ENCODE measurements at regions not wholly inside any gene's neighbourhood (a gene's known extent, or its start where the extent isn't known, plus 50 kb on each side); places are given as distances from the start of the nearest gene placed in this dataset.

DNA sequence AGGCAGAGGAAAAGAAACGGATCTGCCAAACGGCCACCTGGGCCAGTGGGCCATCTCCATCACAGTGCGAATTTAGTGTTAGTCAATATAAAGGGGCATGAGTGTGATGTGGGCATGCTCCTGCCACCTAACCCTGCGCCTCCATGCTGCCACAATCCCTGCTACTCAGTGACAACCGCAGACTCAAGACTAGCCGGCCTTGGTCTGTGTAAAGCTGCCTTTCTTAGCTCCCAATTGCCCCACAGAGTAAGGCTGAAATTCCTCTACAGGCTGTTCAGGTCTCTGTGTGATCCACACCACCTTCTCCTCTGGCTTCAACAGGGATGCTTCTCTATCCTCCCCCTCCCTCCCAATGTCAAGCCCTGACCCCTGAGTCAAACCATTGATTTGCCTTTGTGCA lies 269.7 kb downstream of the XXYLT1 start:
- FAIRE-seq (no peak), DNase-seq (ENCODE audit: extremely low spot score, insufficient read length, low read depth) (no peak)

DNA sequence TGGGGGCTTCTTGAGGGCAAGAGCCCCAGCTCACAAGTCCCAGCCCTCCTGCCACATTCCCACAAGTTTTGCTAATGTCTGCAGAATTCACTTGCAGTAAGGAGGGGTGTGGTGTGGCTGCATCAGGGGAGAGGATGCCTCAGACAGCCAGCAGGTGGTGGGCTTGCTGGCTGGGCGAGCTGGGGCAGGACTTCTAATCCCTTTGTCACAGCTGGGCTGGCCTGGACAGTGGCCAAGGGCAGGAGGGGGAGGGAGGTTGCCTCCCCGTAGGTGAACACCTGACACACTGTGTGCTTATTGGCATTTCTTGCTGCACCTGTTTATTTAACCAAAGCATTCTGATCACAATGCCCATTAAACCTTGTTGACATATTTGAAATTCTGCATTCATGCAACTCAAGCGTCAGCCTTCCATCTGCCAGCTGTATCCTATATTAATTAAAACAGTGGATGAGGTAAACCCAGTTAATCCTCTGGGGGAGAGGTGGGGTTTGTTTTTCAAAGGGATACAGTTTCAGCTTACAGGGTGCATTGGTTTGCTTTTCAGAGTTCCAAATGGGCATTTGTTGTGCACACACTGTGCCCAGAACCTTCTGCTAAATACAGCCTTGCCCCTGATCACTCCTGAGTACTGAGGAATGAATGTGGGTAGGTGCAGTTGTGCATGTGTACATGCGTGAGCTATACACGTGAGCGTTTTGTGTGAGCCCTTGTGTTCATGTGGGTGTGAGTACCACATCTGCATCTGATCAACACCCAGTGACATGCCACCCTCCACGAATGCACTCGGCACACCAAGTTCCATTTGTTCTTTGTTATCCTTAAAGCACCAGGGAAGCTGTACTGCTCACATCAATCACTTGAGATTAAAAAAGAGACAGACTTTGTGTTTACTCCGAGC lies 268.7 kb downstream of the XXYLT1 start:
- FAIRE-seq (peak; percentile 50), DNase-seq (ENCODE audit: extremely low spot score, insufficient read length, low read depth) (peak; percentile 35)

DNA sequence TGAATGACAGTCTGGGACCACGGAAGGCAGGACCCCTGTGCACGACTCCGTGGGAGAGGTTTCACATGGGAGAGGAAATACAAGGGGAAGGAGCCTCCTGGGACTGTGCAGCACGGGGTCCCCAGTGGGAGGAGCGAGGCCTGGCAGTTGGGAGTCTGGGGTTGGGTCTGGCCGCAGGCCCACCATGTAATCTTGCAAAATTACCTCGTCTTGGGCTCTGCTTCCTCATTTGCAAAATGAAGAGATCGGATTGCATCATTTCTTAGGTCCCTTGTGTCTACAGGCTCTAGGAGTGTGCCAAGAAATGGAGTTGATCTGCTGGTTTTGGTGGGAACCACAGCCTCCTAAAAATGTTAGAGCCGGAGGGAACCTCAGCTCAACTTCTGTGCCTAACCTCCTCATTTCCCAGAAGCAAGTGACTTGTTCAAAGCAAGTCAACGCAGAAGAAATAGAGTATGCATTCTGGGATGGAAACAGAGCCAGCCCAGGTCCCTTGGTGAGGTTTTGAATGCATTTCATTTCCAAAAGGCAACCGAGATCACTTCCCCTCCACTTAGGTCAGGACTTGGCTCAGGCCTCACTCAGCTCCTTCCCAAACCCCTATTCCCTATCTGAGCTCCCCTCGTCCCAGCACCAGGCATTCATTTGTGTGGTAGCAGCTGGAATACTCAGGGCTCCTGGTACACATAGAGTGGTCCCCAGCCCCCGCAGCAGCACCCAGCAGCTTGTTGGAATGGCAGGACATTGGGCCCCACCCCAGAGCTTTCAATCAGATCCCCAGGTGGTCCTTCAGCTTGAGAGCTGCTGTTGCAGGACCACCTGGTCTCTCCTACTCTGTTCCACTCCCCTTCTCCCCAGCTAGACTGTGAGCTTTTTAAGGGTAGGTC lies 267.7 kb downstream of the XXYLT1 start:
- no peak for DNase-seq (ENCODE audit: extremely low spot score, insufficient read length, low read depth)
- no peak for FAIRE-seq

DNA sequence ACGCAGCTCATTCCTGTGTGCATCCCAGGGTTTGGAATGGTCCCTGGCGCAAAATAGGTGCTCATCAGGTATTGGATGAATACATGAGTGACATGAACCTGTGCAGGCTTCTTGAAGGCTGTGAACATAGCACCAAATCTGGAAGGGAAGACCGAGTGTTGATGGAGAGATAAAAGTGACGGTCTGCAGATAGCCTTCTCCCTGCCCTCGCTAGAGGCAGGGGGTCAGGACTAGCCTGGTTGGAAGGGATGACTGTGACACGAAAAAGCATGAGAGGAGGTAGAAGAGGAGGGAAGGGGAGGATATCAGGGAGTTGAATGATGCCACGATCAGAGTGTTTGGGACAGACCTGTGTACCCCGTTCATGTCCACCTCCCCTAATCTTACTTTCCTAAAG lies 267.1 kb downstream of the XXYLT1 start:
- no peak for DNase-seq (ENCODE audit: extremely low spot score, insufficient read length, low read depth)
- FAIRE-seq = no peak

DNA sequence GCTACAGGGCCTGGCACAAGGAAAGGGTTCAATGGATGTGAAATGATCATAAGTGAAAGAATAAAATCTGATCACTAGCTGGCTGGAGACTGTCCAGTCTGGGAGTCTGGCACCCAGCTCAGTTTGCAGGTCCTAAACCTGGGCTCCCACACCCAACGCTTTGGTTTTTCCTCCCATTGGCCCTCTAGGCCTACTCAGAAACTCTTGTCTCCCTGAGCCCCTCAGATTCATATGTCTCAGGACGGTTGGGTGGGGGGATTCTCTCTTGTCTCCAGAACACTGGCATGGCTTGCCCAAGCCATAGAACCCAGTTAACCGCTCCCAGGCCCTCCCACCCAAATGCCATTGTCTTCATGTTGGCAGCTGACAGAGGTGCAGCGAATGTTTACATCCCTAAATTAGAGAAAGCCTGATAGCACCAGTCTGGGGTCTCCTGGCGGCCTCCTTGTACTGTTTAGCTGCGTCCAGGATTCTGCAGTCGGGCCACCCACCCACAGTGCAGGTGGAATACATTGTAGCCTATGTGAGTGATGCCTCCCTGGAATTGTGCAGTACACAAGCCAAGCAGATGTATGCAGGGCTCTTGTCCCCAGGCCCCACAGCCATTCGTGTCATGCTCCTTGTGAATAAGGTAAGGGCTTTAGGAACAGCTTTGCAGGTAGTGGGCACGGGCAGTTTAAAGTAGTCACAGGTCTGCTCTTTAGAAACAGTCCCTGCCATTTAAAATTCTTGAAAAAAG lies 266.3 kb downstream of the XXYLT1 start:
- no peak for DNase-seq (ENCODE audit: extremely low spot score, insufficient read length, low read depth)
- FAIRE-seq = no peak

DNA sequence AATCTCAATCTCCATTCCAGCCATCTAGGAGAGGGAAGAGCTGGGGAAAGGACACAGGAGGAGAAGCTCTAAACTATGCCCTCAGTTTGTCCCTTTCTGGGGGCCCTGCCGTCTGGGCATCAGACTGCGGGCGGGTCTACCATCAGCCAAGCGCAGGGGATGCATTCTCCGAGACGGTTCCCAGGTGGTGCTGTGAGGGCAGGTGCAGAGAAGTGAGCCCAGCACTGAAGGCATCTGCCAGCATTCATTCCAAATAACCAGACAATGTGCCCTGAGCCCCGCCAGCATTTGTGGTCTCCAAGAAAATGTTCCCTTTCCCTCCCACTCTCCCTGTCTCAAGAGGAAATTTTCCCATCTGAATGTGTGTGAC lies 265.7 kb downstream of the XXYLT1 start:
- DNase-seq (ENCODE audit: extremely low spot score, insufficient read length, low read depth) (no peak), FAIRE-seq (no peak)

DNA sequence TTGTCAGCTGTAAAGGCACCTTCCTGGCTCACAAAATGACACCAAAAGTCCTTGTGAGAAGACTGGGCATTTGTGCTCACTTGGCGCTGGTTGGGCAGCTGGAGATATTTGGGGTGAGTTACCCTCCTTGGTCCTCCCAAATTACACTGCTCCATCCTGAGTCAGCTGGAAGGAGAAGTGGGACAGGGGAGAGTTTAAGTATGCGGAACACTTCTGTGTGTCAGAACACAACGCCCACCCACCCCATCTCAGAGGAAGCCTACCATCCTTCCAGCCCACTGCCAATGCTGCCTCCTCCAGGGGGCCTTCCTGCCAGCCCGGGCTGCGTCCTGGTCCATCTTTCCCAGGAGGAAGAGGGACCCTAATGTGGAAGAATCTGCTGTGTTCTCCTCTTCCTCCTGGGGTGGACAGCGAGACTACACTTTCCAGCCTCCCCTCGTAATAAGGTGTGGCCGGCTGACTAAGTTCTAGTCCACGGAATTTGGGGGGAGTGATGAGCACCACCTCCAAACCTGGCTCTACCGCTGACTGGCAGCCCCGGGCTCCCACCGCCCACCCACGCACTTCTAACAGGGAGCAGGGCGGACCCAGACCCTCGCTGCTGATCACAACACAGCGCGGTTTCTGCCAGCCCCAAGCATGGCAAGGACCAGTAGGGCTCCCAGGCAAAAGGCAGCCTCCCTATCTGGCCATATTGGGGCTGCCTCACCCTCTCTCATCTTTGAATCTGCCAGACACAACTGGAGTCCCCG lies 265.0 kb downstream of the XXYLT1 start:
- DNase-seq (ENCODE audit: extremely low spot score, insufficient read length, low read depth) = no peak
- FAIRE-seq = no peak

DNA sequence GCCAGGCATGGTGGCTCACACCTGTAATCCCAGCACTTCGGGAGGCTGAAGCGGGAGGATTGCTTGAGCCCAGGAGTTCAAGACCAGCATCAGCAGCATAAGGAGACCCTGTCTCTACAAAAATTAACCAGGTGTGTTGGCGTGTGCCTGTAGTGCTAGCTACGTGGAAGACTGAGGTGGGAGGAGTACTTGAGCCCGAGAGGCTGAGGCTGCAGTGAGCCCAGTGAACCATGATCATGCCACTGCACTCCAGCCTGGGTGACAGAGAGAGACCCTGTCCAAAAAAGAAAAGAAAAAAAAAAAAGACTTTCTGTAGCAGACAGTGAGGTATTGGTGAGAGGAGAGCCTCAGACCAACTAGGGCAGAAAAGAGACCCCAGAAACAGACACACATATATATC lies 263.8 kb downstream of the XXYLT1 start:
- no peak for FAIRE-seq
- DNase-seq (ENCODE audit: extremely low spot score, insufficient read length, low read depth) = no peak

DNA sequence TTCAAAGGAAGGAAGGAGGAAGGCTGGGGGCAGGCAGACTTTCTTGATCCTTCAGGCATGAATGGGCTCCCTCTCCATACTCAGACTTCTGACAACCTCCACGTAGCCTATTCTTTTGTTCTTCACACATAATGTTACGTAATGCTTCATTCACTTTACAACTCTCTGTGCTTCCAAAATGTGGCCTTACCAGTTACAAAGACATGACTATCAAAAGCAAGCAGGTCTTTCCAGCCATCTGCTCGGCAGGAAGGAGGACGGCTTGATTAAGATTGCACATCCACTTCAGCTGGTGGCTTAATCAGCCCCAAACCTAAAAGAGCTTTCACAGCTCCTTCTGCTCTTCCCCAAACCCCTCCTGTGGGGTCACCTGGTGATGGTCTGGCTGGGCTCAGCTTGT lies 263.2 kb downstream of the XXYLT1 start:
- no peak for FAIRE-seq
- no peak for DNase-seq (ENCODE audit: extremely low spot score, insufficient read length, low read depth)

DNA sequence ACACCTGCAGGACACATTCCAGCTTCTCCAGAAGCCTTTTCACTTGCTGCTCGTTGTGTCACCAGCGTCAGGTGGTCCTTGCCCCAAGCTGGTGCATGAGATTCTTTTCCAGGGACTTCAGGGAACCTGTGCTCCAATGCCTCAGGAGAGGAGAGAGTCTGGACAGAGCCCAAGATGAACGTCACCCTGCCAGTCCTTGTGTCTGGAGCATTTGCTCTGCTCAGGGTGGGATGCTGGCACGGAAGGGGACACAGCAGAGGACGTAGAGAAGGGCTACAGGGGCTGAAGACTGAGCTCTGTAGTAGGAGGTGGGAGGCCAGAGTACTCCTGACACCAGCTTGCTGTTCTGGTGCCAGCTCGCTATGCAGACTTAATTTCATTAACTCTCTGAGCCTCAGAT lies 262.1 kb downstream of the XXYLT1 start:
- no peak for DNase-seq (ENCODE audit: extremely low spot score, insufficient read length, low read depth)

DNA sequence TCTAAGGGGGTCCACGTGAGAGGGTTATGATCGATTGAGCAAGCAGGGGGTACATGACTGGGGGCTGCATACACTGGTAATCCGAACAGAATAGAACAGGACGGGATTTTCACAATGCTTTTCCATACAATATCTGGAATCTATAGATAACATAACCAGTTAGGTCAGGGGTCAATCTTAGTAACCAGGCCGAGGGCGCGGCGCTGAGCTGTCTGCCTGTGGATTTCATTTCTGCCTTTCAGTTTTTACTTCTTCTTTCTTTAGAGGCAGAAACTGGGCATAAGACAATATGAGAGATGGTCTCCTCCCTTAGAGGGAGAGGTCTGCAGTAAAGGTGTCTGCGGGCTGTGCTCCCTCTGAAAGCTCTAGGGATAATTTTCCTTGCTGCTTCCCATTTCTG lies 261.3 kb downstream of the XXYLT1 start:
- FAIRE-seq = no peak
- DNase-seq (ENCODE audit: extremely low spot score, insufficient read length, low read depth) = no peak

More for the DNA sequence above, 262.1 kb downstream of the XXYLT1 start:
- no peak for FAIRE-seq

DNA sequence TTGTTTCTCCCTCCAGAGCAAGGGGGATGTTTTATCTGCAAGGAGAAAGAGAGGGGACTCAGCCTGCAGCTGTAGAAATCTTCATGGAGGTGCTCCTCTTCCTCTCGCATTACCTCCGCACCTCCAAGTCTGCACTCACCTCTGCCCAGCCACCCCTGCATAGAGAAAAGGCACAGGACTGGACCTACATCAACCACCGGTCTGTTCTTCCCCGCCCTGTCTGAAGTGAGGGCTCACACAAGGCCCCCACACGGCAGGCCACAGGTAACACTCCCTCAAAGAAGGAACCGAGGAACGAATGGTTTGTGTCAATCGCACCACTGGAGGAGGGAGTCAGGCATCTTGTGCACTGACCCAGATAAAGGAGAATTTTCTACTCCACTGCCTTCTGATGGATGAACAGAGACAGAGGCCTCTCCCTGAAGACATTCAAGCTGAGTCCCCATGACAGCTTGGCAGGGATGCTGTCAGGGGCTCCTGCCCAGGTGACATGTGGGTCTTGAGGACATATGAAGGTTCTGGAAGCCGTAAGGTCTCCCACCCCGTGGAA lies 260.3 kb downstream of the XXYLT1 start:
- no peak for FAIRE-seq
- no peak for DNase-seq (ENCODE audit: extremely low spot score, insufficient read length, low read depth)

DNA sequence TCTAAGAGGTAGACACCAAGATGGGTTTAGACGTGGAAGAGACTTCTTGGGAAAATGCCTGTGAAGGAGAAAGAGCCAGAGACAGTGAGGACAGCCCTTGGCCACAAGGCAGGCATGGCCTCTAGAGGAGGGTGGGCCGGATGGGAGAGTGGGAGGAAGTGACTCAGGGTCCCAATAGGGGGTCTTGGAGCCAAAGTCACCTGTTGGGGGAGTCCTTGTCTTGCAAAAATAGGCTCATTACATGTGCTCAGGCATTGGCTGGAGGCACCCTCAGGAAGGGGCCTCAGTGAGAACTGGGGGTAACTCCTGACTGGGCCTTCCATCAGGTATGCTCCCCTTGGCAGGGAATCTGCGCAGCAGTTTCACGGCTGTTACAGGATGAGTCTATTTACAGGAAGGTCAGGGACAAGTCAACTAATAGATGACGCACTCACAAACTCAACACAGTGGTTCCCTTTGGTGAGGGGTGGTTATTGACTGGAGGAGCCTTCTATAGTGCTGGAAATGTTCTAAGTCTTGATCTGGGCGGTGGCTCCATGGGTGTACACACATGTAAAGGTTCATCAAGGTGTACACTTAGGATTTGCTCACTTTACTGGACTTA lies 259.6 kb downstream of the XXYLT1 start:
- DNase-seq (ENCODE audit: extremely low spot score, insufficient read length, low read depth) (no peak), FAIRE-seq (no peak)

DNA sequence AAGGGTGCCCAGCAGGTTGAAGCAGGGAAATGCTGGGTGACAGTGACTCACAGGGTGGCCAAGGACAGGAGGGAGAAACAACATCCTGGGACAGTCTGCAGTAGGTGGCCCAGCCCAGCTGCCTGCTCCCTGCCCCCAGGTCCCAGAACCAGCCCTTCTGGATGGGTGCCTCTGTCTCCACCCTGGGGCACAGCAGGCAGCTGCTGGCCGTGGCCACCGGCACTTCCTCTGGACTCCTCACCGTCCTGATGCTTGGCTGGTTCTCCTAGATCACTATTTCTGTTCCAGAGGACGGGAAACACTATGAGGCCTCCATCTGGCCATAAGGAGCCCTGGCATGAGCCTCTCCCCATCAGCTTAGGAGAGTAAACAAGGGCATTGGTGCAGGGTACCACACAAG lies 258.9 kb downstream of the XXYLT1 start:
- FAIRE-seq = no peak
- DNase-seq (ENCODE audit: extremely low spot score, insufficient read length, low read depth) = no peak

DNA sequence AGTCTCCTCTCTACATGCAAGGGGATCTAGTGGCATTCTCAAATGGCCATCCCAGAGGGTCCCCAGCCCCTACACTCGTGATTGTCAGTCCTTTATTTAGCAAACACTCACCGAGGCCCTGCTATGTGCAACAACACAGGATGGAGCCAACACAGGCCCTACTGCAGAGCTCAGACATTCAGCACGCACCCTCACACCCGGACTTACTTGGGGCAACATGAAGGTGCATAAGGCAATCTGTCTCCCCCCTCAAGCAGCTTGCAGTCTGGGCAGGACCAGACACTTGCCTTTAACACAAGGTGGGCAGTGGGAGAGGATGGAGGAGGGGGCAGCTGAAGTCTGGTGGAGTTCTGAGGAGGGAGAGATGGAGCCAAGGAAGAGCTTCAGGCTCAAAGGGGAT lies 258.4 kb downstream of the XXYLT1 start:
- DNase-seq (ENCODE audit: extremely low spot score, insufficient read length, low read depth) (no peak), FAIRE-seq (no peak)

DNA sequence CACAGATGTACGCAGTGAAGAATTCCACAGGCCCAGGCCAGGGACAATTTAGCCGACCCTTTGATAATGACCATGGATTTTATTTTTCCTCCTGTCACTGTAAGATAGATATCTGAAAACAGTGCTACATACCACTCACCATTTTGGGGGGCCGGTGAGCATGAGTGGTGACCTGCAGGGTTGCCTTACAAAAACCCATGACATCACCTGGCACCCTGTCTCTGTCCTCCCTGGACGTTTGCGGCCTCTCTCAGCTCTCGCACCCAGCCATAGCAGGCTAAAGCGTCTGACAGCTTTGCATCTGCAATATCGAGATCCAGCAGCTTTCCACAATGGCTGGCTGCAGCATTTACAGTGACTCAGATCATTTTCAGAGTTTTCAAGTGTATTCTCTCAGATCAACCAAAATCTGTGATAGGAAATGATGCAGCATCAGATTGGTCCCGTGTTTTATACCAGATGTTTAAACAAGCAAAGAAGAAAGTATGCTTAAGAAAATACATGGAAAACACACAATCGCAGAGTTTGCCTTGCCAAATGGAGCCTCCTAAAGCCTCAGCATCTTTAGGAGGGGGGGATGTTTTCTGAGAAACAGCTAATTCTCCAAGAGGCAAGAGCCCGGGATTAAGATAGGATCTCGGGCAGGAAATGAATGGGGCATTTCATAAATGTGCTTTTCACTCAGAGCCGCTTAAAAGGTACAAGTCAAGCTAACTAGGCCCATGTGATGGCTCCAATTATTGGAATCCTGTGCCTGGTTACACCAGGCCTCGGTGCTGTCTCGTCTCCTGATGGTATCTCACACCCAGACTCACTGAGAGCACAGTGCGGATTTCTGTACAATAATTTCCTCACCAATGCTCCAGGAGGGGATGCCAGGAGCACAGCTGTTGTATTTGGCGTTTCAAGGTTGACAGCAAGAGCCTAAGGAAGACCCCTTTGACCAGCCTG lies 257.3 kb downstream of the XXYLT1 start:
- no peak for DNase-seq (ENCODE audit: extremely low spot score, insufficient read length, low read depth)
- FAIRE-seq = no peak

DNA sequence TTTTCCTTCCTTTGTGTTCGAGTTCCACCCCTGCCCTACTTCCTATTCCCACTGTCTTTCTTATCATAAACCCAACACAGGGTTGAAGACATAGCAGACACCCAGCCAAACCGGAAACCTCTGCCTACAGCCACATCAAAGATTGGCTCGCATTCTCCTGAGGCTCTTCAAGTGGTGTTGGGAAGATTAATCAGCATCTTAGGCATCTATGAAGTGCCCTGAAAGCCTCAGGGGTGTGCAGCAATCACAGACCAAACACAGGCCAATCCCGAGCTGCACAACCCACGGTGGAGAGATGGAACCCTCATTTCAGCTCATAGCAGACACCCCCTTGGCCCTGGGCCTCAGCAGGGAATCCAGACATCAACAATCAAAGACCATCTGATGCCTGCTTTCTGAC lies 255.9 kb downstream of the XXYLT1 start:
- DNase-seq (ENCODE audit: extremely low spot score, insufficient read length, low read depth) = no peak
- FAIRE-seq = no peak

DNA sequence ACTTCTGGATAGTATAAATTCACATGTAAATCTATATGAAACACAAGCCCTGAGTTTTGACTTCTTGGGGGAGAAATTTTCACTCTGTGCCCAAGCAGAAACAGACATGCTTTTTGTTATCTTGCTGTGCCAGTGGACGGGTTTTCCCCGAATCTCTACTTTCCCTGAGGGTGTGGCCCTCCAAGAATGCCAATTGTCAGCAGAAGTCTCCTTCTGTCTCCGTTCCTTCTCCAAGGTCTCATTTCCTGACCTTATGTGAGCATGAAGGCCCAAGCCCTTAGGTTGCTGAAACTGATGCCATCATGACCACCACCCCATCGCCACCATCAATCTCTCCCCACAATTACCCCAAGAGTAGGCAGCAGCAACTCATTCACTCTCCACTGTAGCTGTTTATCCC lies 253.8 kb downstream of the XXYLT1 start:
- FAIRE-seq = no peak

More for the DNA sequence above, 253.8 kb downstream of the XXYLT1 start:
- DNase-seq (ENCODE audit: extremely low spot score, insufficient read length, low read depth) = no peak

All from GM18507 (cell line).